ENCODE measurements at regions not wholly inside any gene's neighbourhood (a gene's known extent, or its start where the extent isn't known, plus 50 kb on each side); places are given as distances from the start of the nearest gene placed in this dataset.
"Not testable (repeated sequence)": the region's sequence is repeated elsewhere in the genome, so short reads cannot be mapped to it uniquely, and the experiment has no call there.

DNA sequence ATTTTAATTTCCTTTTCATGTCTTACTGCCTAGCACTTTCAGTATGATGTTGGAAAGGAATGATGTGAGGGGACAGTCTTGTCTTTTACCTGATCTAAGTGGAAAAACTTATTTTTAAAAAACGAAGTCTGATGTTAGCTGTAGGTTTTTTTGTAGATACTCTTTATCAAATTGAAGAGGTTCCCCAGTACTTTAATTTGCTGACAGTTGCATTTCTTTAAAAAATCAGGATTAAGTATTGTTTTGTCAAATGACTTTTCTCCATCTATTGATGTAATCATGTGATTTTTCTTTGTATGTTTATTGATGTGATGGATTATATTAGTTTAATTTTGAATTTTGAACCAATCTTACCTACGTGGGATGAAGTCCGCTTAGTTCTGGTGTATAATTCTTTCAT, 568.4 kb upstream of the AGA start:
- no peaks in the 10 kb centered on the region for H3K4me1 ChIP-seq (ENCODE audit: control insufficient read depth in 1 of 2, insufficient read depth in 2 of 2, low read length in 2 of 2)
- no peak overlapping the region for H3K9ac ChIP-seq (ENCODE audit: low read length)
- H4K20me1 ChIP-seq (ENCODE audit: insufficient read depth), result no peaks in the 10 kb centered on the region; the same call in 1 of the 2 replicates
- RAD21 ChIA-PET (ENCODE audit: low non-redundant PET in 1 of 2, low total read pairs in 2 of 2, uncharacterized antibody in 2 of 2, unreplicated experiment in 2 of 2), result no interaction called here
- no peaks in the 10 kb centered on the region for H3K9me3 ChIP-seq (ENCODE audit: control insufficient read depth in 1 of 2, insufficient read depth in 1 of 2, low read depth in 1 of 2, low read length in 2 of 2)
- DNase-seq (ENCODE audit: low read depth, low spot score) (no peak), ATAC-seq (no peak)
- no peaks in the 10 kb centered on the region for H3K27me3 ChIP-seq (ENCODE audit: insufficient read depth, low read length)
- POLR2A ChIA-PET, result no interaction called here
- TF ChIP-seq ZFX (IDR thresholded peaks at IDR 0.05) (no peak), EZH2phosphoT487 (IDR thresholded peaks at IDR 0.05; ENCODE audit: borderline replicate concordance) (no peak), YY1 (IDR thresholded peaks at IDR 0.05; ENCODE audit: extremely low read depth, insufficient replicate concordance, low read depth, low read length) (no peak), RAD21 (IDR thresholded peaks at IDR 0.05; ENCODE audit: low read depth) (no peak)
- TF ChIP-seq, protein P1, sequence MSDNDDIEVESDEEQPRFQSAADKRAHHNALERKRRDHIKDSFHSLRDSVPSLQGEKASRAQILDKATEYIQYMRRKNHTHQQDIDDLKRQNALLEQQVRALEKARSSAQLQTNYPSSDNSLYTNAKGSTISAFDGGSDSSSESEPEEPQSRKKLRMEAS (IDR thresholded peaks at IDR 0.05), result no peak
- intact Hi-C loops (cut with micrococcal nuclease), result no loop called here
- CTCF ChIA-PET, result no interaction called here
- H3K27ac ChIP-seq (ENCODE audit: low read depth, low read length), result no peak overlapping the region
- no peak overlapping the region for H3K4me3 ChIP-seq (replicated peaks in 1 of 2; ENCODE audit: low read depth in 1 of 2, low read length in 2 of 2)
- H3K9me2 ChIP-seq (ENCODE audit: insufficient read depth), result no peaks in the 10 kb centered on the region
- no peak overlapping the region for H2AFZ ChIP-seq (ENCODE audit: low read depth, low read length, poor library complexity, severe bottlenecking)
- H3K79me2 ChIP-seq (ENCODE audit: insufficient read depth, low read length), result no peaks in the 10 kb centered on the region
- no peak overlapping the region for H3K4me2 ChIP-seq (ENCODE audit: low read length)
- H3K36me3 ChIP-seq (ENCODE audit: control insufficient read depth in 1 of 2, insufficient read depth in 2 of 2, low read length in 2 of 2), result no peaks in the 10 kb centered on the region
- BruUV-seq (replicated peaks), result no TSS peak

- H4K20me1 ChIP-seq (ENCODE audit: insufficient read depth); H3K27ac ChIP-seq (ENCODE audit: low read depth, low read length); ATAC-seq; H2AFZ ChIP-seq (ENCODE audit: low read depth, low read length, poor library complexity, severe bottlenecking); DNase-seq (ENCODE audit: low read depth, low spot score); H3K79me2 ChIP-seq (ENCODE audit: insufficient read depth, low read length); intact Hi-C loops (cut with micrococcal nuclease); POLR2A ChIA-PET; RAD21 ChIA-PET (ENCODE audit: low non-redundant PET in 1 of 2, low total read pairs in 2 of 2, uncharacterized antibody in 2 of 2, unreplicated experiment in 2 of 2); H3K4me3 ChIP-seq (replicated peaks in 1 of 2; ENCODE audit: low read depth in 1 of 2, low read length in 2 of 2); CTCF ChIA-PET; H3K9me3 ChIP-seq (ENCODE audit: control insufficient read depth in 1 of 2, insufficient read depth in 1 of 2, low read depth in 1 of 2, low read length in 2 of 2); BruUV-seq (replicated peaks); H3K9ac ChIP-seq (ENCODE audit: low read length); H3K27me3 ChIP-seq (ENCODE audit: insufficient read depth, low read length); H3K4me1 ChIP-seq (ENCODE audit: control insufficient read depth in 1 of 2, insufficient read depth in 2 of 2, low read length in 2 of 2); H3K9me2 ChIP-seq (ENCODE audit: insufficient read depth); H3K36me3 ChIP-seq (ENCODE audit: control insufficient read depth in 1 of 2, insufficient read depth in 2 of 2, low read length in 2 of 2); H3K4me2 ChIP-seq (ENCODE audit: low read length): not testable (repeated sequence)
Measured at GRCh38 chr4:178015046-178015445, 572.8 kb upstream of the AGA start.

All from HCT116 (cell line).